Erythroblast (primary cell): ENCODE measurements at regions not wholly inside any gene's neighbourhood (a gene's known extent, or its start where the extent isn't known, plus 50 kb on each side); places are given as distances from the start of the nearest gene placed in this dataset.
A peak's percentile ranks its signal among the peaks of the same experiment; 100 is the strongest.

ENCODE experiments used
- DNase-seq, 2 experiments: peaks; one replicate each; lab custom pipeline; 2025; lab: John Stamatoyannopoulos, UW
- GATA1 ChIP-seq: IDR thresholded peaks from 2 replicates; pipeline ENCODE4 v1.6.1; 2011; ENCODE audit warnings: low read depth, mild to moderate bottlenecking, control low read depth, low read length, moderate library complexity
- POLR2A ChIP-seq: IDR thresholded peaks from 2 replicates; pipeline ENCODE4 v1.6.1; 2011; ENCODE audit warnings: mild to moderate bottlenecking, low read length

GRCh38 chr7:116429986-116430619, 69.4 kb upstream of the CAV2 start:
- TF ChIP-seq GATA1 (no peak), POLR2A (no peak)
- DNase-seq: no peak

GRCh38 chr7:116431787-116432526, 67.6 kb upstream of the CAV2 start:
- TF ChIP-seq POLR2A (no peak), GATA1 (no peak)
- DNase-seq: no peak

- no peak for TF ChIP-seq GATA1
- DNase-seq: no peak
Observed at GRCh38 chr7:116432527-116432916, 67.0 kb upstream of the CAV2 start.

GRCh38 chr7:116433246-116433645, 66.3 kb upstream of the CAV2 start:
- TF ChIP-seq GATA1 (no peak), POLR2A (no peak)
- no peak for DNase-seq

GRCh38 chr7:116434820-116435341, 64.7 kb upstream of the CAV2 start:
- TF ChIP-seq POLR2A (no peak), GATA1 (no peak)
- DNase-seq: no peak

GRCh38 chr7:116436305-116436826, 63.2 kb upstream of the CAV2 start:
- no peak for DNase-seq
- no peak for TF ChIP-seq GATA1
- no peak for TF ChIP-seq POLR2A

GRCh38 chr7:116438267-116438666, 61.3 kb upstream of the CAV2 start:
- TF ChIP-seq POLR2A (no peak), GATA1 (no peak)
- DNase-seq: peak in 1 of 2 experiments; percentile 12

GRCh38 chr7:116439005-116439404, 60.5 kb upstream of the CAV2 start:
- DNase-seq: peak in 1 of 2 experiments; percentile 55
- TF ChIP-seq GATA1: no peak
- no peak for TF ChIP-seq POLR2A

- TF ChIP-seq GATA1: no peak
- no peak for TF ChIP-seq POLR2A
- no peak for DNase-seq
Observed at GRCh38 chr7:116439841-116440549, 59.5 kb upstream of the CAV2 start.

- TF ChIP-seq POLR2A (no peak), GATA1 (no peak)
- no peak for DNase-seq
Observed at GRCh38 chr7:116441534-116441933, 58.0 kb upstream of the CAV2 start.

- TF ChIP-seq POLR2A (no peak), GATA1 (no peak)
- DNase-seq: no peak
Observed at GRCh38 chr7:116443101-116443523, 56.4 kb upstream of the CAV2 start.

GRCh38 chr7:116443646-116444045, 55.9 kb upstream of the CAV2 start:
- no peak for TF ChIP-seq POLR2A
- no peak for TF ChIP-seq GATA1
- no peak for DNase-seq

- DNase-seq: no peak
- TF ChIP-seq POLR2A (no peak), GATA1 (no peak)
Observed at GRCh38 chr7:116445447-116446211, 53.9 kb upstream of the CAV2 start.

GRCh38 chr7:116446212-116446855, 53.2 kb upstream of the CAV2 start:
- TF ChIP-seq GATA1 (no peak), POLR2A (no peak)

More at GRCh38 chr7:116446212-116446855, 53.2 kb upstream of the CAV2 start:
- no peak for DNase-seq
